Right cardiac atrium (tissue), 5 donors: ENCODE measurements at regions not wholly inside any gene's neighbourhood (a gene's known extent, or its start where the extent isn't known, plus 50 kb on each side); places are given as distances from the start of the nearest gene placed in this dataset.

Experiments
- ATAC-seq, 2 donors: fragments of 200-7000 bp; cut with Tn5 transposase; one replicate each; pipeline versions ENCODE4 v1.8.0 to v1.9.1; 2020; ENCODE audit warnings: moderate library complexity in 2 of 2, mild to moderate bottlenecking in 1 of 2
- DNase-seq, 3 donors: peaks; one replicate each; pipeline ENCODE4 v3.0.0-alpha.2; 2020
- H3K27ac ChIP-seq: one replicate; pipeline ENCODE4 v1.5.1; 2013; ENCODE audit warnings: mild to moderate bottlenecking, low read length, control low read depth, moderate library complexity
- H3K27me3 ChIP-seq: one replicate; pipeline ENCODE4 v1.6.1; 2013; ENCODE audit not compliant: control insufficient read depth, insufficient read depth
- H3K4me1 ChIP-seq: one replicate; pipeline ENCODE4 v1.6.1; 2013; ENCODE audit warnings: low read length; ENCODE audit not compliant: control insufficient read depth, insufficient read depth
- H3K4me3 ChIP-seq: one replicate; pipeline ENCODE4 v1.5.1; 2013; ENCODE audit warnings: low read length, control low read depth
- H3K9me3 ChIP-seq: one replicate; pipeline ENCODE4 v1.6.1; 2013; ENCODE audit warnings: low read length; ENCODE audit not compliant: control insufficient read depth
- WGBS: extraction: QIAGEN DNeasy Blood & Tissue Kit; methylation state at CpG from one replicate; pipeline ENCODE4 v1.1.7; 2013; 5-methylcytosine and 5-hydroxymethylcytosine counted together
- intact Hi-C, 4 donors: fragments of 100-400 bp; cut with DNase I; formaldehyde crosslinking; loops; one replicate each; pipeline versions ENCODE4 v1.11.0 to v1.14.0; 2022 to 2023
- donor health status: healthy with polysubstance abuse.
- donor health status: DM: no; HTN: yes; CAD: no.
- donor health status: DM: no; HTN: no; CAD: no.
- donor health status: DM: no; HTN: yes; CAD: no; lungs with severe emphysema.
- donor health status: DM: yes; HTN: yes; CAD: no.

DNA sequence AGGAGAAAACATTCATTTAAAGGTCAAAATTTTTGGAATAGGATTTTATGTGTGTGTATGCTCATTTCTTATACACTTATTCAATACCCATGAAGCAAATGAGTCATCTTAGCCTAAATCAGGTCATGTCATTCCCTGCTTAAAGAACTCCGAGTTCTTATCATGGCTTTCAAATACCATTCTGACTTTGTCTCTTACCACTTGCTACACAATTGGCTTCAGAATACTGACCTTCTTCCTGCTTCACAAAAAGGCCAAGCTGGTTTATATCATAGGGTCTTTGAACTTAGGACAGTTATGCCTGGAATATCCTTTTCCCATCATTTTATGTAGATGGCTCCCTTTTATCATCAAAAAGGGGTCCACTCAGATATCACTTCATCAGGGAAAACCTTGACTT is 652.2 kb upstream of the WWC1 start:
- H3K4me3 ChIP-seq: no peak overlapping the region
- 17% methylated on average over 1 of the region's 1 CpG for WGBS
- intact Hi-C loops: no loop called here
- DNase-seq (no peak), ATAC-seq (peak in 1 of 2 donors; percentile 41)
- H3K9me3 ChIP-seq: no peaks in the 10 kb centered on the region
- H3K27ac ChIP-seq: no peak overlapping the region
- H3K4me1 ChIP-seq: no peaks in the 10 kb centered on the region
- no peaks in the 10 kb centered on the region for H3K27me3 ChIP-seq

DNA sequence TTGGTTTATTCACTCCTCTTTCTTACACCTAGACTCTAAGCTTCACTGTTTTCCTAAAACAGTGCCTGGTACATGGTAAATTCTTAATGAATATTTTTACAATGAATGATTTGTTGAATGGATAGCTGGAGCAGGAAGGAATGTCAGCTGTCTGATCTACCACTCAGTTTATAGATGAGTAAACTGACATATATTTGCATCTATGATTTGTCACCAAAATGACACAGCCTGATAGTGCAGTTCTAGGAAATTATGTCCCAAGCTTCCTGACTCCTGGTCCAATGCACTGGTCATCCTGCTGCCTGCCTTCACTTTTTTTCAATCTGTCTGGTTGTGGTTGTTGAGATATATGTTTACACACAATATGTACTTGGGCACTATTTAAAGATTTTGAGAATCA is 651.7 kb upstream of the WWC1 start:
- intact Hi-C loops: no loop called here
- DNase-seq: no peak
- Histone ChIP-seq H3K4me3 (no peak overlapping the region), H3K9me3 (no peaks in the 10 kb centered on the region), H3K27ac (no peak overlapping the region), H3K4me1 (no peaks in the 10 kb centered on the region), H3K27me3 (no peaks in the 10 kb centered on the region)
- no peak for ATAC-seq

DNA sequence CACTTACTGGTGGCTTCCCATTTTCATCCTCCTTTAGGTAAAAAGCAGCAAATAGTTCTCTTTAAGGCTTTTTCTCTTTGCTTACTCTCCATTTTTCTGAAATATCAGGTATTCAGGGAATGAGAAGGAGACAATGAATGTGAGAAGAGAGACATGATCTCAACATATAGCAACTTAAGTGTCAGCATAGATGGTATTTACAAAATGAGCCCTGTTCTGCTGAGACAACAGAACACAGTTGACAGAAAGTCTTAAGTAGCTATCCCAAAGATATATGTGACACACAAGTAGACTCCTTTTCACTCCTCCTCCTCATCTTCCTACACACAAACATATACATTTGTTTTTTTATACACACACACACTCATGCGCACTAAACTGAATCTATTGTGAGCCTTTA is 649.3 kb upstream of the WWC1 start:
- WGBS: 98% methylated on average over 1 of the region's 1 CpG
- H3K4me3 ChIP-seq: no peak overlapping the region
- ATAC-seq: no peak
- no peak for DNase-seq
- no peaks in the 10 kb centered on the region for H3K9me3 ChIP-seq
- intact Hi-C loops: no loop called here
- H3K27me3 ChIP-seq: no peaks in the 10 kb centered on the region
- no peak overlapping the region for H3K27ac ChIP-seq
- no peaks in the 10 kb centered on the region for H3K4me1 ChIP-seq

DNA sequence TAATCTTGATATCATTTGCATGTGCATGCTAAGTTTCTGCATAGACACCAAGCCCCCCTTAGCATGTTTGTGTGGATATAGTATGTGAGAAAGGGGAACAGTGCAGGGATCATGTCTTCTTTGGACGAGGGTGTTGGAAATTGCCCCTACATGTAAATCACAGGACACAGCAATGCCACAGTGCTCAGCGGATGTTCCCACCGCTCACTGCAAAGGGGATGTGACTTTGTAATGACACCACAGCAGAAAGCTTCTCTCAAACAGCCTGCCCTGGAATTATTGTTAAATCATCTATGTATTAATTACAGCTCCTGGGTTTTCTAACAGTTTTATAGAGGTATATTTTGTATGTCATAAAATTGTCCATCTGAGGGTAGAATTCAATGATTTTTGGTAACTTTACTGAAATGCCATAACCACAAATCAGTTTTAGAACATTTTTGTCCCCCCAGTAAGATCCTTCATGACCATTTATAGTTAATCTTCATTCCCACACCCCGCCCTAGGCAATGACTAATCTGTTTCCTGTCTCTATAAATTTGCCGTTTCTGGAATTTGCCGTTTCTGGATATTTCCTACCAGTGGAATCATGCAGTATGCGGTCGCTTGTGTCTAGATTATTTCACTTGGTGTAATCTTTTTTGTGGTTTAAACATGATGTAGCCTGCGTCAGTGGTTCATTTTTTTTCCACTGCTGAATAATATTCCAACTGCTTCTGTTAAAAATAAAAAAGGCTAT is 648.5 kb upstream of the WWC1 start:
- Histone ChIP-seq H3K9me3 (no peaks in the 10 kb centered on the region), H3K27me3 (no peaks in the 10 kb centered on the region), H3K27ac (no peak overlapping the region), H3K4me3 (no peak overlapping the region), H3K4me1 (no peaks in the 10 kb centered on the region)
- intact Hi-C loops: no loop called here
- 53% methylated on average over 9 of the region's 9 CpGs for WGBS
- peak in 1 of 2 donors; percentile 84 for ATAC-seq
- DNase-seq: no peak

DNA sequence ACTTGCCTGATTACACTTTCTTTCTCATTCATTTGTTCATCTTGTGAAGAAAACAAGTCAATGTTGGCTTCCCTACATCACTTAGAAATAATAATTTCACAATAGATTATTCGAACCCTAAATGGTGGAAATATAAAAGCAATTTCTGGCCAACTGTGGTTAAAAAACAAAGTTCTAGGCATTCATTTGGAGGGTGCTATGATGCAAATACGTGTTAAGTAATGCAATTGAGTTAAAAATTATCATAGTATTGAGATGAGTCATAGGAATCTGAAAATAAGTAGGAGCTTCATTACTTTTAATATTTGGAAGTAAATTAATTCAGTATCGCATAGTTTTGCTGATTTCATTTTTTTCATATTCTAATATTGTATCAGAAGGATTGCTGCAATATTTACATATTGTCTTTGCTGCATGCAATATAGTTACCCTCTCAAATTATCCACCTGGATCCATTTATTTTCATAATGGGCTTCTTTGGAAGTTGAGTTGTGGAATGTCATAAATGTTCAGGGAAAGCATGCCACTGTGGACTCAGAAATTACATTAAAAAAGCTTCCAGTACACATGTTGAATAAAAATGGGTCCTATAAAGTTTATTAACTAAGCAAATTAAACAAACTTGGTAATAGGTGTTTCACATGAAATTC is 647.7 kb upstream of the WWC1 start:
- ATAC-seq (no peak), DNase-seq (no peak)
- 76% methylated on average over 3 of the region's 3 CpGs for WGBS
- Histone ChIP-seq H3K27me3 (no peaks in the 10 kb centered on the region), H3K4me3 (no peak overlapping the region), H3K9me3 (no peaks in the 10 kb centered on the region), H3K4me1 (no peaks in the 10 kb centered on the region), H3K27ac (no peak overlapping the region)
- intact Hi-C loops: no loop called here

DNA sequence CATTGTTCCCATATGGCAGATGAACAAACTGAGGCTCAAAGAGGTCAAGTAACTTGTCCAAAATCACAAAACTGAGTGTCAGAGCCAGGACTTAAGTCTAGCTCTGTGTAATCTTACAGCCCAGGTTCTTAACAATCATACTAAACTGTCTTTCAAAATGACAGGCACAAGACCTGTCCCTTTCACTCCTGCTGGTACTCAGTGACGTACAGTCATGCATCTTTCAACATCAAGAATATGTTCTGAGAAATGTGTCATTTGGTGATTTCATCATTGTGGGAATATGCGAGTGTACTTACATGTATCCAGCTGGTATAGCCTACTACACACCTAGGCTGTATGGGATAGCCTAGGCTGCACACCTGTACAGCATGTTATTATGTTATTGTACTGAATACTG is 646.8 kb upstream of the WWC1 start:
- ATAC-seq: no peak
- no peak for DNase-seq
- intact Hi-C loops: no loop called here
- 95% methylated on average over 2 of the region's 2 CpGs for WGBS
- Histone ChIP-seq H3K4me1 (no peaks in the 10 kb centered on the region), H3K27ac (no peak overlapping the region), H3K4me3 (no peak overlapping the region), H3K9me3 (no peaks in the 10 kb centered on the region), H3K27me3 (no peaks in the 10 kb centered on the region)

DNA sequence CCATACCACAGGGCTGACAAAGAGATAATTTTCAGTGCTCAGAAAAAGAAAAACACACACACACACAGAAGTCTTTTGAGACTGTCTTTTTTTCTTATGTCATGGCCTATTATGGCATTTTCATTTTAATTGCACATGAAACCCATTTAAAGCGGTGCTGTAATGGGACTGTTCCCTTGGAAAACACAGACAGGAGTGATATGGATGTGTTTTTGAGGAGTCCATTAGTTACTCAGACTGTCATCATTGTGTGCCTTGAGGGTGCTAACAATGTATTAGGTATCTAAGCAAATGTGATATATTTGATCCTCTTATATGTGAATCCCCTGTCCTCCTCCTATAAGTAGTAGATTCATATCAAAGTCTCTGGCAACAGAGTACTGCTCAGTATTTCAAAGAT is 642.0 kb upstream of the WWC1 start:
- Histone ChIP-seq H3K27ac (no peak overlapping the region), H3K9me3 (no peaks in the 10 kb centered on the region), H3K4me3 (no peak overlapping the region), H3K27me3 (no peaks in the 10 kb centered on the region), H3K4me1 (peaks cover 2% of the 10 kb centered on the region)
- WGBS: 95% methylated on average over 1 of the region's 1 CpG
- intact Hi-C loops: no loop called here
- DNase-seq: no peak
- ATAC-seq: no peak

DNA sequence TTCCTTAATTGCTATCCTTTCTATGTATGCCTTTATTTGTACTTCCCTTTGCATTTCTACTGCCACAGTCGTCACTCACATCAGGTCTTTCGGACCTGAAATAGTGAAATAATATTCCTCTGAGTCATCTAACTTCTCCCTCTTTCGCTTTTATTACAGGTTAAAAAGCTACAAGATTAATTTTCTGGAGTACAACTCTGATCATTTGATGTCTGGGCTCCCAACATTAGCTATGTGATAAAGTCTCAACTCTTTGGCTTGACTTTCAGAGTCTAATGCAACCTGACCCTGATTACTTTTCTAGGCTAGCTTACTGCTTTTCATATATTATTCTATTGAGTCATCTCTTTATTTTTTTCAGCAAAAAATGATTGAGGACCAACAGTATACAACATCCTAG is 638.8 kb upstream of the WWC1 start:
- Histone ChIP-seq H3K27ac (no peak overlapping the region), H3K4me1 (peaks cover 2% of the 10 kb centered on the region), H3K27me3 (no peaks in the 10 kb centered on the region), H3K9me3 (no peaks in the 10 kb centered on the region), H3K4me3 (no peak overlapping the region)
- WGBS: 80% methylated on average over 3 of the region's 3 CpGs
- intact Hi-C loops: no loop called here
- ATAC-seq (no peak), DNase-seq (no peak)

DNA sequence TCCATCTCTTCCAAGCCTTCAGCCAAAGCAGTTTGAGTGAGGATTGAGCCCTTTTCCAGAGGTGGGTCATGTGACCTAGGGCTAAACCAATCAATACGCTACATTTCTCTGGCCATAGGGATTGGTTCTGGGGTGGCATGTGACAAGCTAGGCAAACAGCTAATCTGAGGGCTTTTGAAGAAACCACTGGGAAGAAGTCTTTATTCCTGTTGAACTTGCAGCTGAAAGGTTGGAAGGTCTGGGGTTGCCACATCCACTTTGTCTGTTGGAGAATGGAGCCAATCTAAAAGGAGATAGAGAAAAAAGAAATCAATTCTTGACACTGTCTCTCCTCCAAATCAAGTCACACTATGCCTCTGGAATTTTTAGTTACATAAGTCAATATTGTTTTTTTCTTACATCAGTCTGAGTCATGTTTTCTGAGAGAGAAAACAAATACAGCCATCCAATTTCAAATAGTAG is 637.8 kb upstream of the WWC1 start:
- intact Hi-C loops: no loop called here
- DNase-seq: no peak
- Histone ChIP-seq H3K27me3 (no peaks in the 10 kb centered on the region), H3K4me3 (no peak overlapping the region), H3K9me3 (no peaks in the 10 kb centered on the region), H3K4me1 (peaks cover 2% of the 10 kb centered on the region), H3K27ac (no peak overlapping the region)
- 98% methylated on average over 1 of the region's 1 CpG for WGBS
- no peak for ATAC-seq

DNA sequence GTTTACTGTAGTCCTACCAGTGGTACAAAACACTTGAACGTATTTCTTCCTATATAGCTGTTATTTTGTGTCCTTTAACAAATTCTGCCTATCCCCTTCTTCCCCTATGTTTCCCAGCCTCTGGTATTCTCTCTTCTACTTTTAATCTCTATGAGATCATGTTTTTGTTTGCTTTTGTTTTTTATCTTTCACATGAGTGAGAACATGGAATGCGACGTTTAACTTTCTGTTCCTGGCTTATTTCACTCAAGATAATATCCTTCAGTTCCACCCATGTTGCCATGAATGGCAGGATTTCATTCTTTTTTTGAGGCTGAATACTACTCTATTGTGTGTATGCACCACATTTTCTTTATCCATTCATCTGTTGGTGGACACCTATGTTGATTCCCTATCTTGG is 634.4 kb upstream of the WWC1 start:
- Histone ChIP-seq H3K4me3 (no peak overlapping the region), H3K9me3 (no peaks in the 10 kb centered on the region), H3K4me1 (peaks cover 2% of the 10 kb centered on the region), H3K27me3 (no peaks in the 10 kb centered on the region), H3K27ac (no peak overlapping the region)
- 69% methylated on average over 3 of the region's 3 CpGs for WGBS
- intact Hi-C loops: no loop called here
- DNase-seq: no peak
- ATAC-seq: no peak

DNA sequence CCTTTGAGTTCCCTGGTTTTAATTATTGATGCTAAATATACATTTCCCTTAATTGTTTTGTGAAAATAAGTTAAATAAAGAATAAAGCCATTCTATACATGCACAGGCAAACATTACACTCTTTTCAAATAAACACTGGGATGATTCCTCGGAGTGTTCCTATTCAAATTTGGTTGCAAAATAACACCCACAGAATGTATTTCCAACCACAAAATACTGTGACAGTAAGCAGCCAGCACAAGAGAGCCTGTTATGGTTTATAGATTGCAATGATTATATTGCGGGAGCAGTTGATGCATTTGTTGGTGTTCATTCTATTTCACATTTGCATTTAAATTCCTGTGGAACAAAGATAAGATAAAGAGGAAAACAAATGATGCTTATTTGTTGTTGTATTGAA is 632.6 kb upstream of the WWC1 start:
- 81% methylated on average over 2 of the region's 2 CpGs for WGBS
- ATAC-seq: no peak
- Histone ChIP-seq H3K4me3 (no peak overlapping the region), H3K27ac (no peak overlapping the region), H3K27me3 (no peaks in the 10 kb centered on the region), H3K4me1 (no peaks in the 10 kb centered on the region), H3K9me3 (no peaks in the 10 kb centered on the region)
- no peak for DNase-seq
- intact Hi-C loops: no loop called here
